Endothelial cell of umbilical vein (primary cell): ENCODE measurements at regions not wholly inside any gene's neighbourhood (a gene's known extent, or its start where the extent isn't known, plus 50 kb on each side); places are given as distances from the start of the nearest gene placed in this dataset.

Source experiments
- BruUV-seq: library from RNA; stranded (reverse); fragments of 400-500 nt; replicated peaks from 2 replicates; lab custom pipeline; 2021; lab: Mats Ljungman, UMichigan
- CTCF ChIA-PET: fragments of 300-600, 350-600 bp; sonication (Branson Sonifier 250); formaldehyde crosslinking; loops from one replicate; lab custom pipeline; 2021; ENCODE audit warnings: antibody characterized with exemption, inconsistent platforms; lab: Charles Lee
- POLR2A ChIA-PET: fragments of 300-600, 350-600 bp; sonication (Branson Sonifier 250); formaldehyde crosslinking; loops from one replicate; lab custom pipeline; 2021; ENCODE audit warnings: antibody characterized with exemption, inconsistent platforms; lab: Charles Lee
- DNase-seq: peaks from one replicate; pipeline ENCODE4 v3.0.0-alpha.2; 2011; ENCODE audit warnings: low read depth, low spot score
- FAIRE-seq: peaks from 2 replicates; lab custom pipeline; 2011; peaks lifted over from hg19 to GRCh38; lab: Jason Lieb, UNC
- H2AFZ ChIP-seq: 2 replicates; pipeline ENCODE4 v1.6.0; 2012; ENCODE audit warnings: low read depth, low read length, control low read depth, inconsistent platforms
- H3K27ac ChIP-seq: 2 replicates; pipeline ENCODE4 v1.5.1; 2011; ENCODE audit warnings: low read depth, mild to moderate bottlenecking, control low read depth, low read length, moderate library complexity; ENCODE audit not compliant: insufficient read depth
- H3K27me3 ChIP-seq, 2 experiments: 2 replicates each; pipeline versions ENCODE4 v1.6.0 to v1.6.1; 2011; ENCODE audit warnings: low read length in 2 of 2, mixed read lengths in 1 of 2; ENCODE audit not compliant: control insufficient read depth in 2 of 2, insufficient read depth in 2 of 2
- H3K36me3 ChIP-seq, 2 experiments: 2 replicates in 1 of 2; 3 replicates in 1 of 2; pipeline ENCODE4 v1.5.1; 2011; ENCODE audit warnings: low read length in 2 of 2, mild to moderate bottlenecking in 1 of 2, moderate library complexity in 1 of 2; ENCODE audit not compliant: control insufficient read depth in 2 of 2, insufficient read depth in 2 of 2; ENCODE audit errors: extremely low read depth in 1 of 2
- H3K4me1 ChIP-seq: 3 replicates; pipeline ENCODE4 v1.5.1; 2011; ENCODE audit warnings: mild to moderate bottlenecking, low read length; ENCODE audit not compliant: control insufficient read depth, insufficient read depth; ENCODE audit errors: extremely low read depth
- H3K4me2 ChIP-seq: 2 replicates; pipeline ENCODE4 v1.6.1; 2011; ENCODE audit warnings: low read length, control low read depth, mixed read lengths; ENCODE audit not compliant: insufficient read depth
- H3K4me3 ChIP-seq, 3 experiments: fragments of 200-600 bp in 1 of 3; sonication (generic), shearing (Covaris generic) in 1 of 3; replicated peaks in 1 of 3; 2 replicates each; pipeline ENCODE4 v1.5.1; 2011 to 2016; ENCODE audit warnings: control low read depth in 3 of 3, low read length in 3 of 3, mild to moderate bottlenecking in 2 of 3, inconsistent platforms in 1 of 3, low read depth in 1 of 3, moderate library complexity in 1 of 3; ENCODE audit not compliant: insufficient read depth in 1 of 3
- H3K79me2 ChIP-seq: 2 replicates; pipeline ENCODE4 v1.6.0; 2012; ENCODE audit warnings: low read length, inconsistent platforms; ENCODE audit not compliant: control insufficient read depth, insufficient read depth
- H3K9ac ChIP-seq: replicated peaks from 2 replicates; pipeline ENCODE3; 2011; ENCODE audit warnings: low read length, control low read depth; ENCODE audit not compliant: insufficient read depth; ENCODE audit errors: extremely low read depth
- H3K9me1 ChIP-seq: replicated peaks from 3 replicates; pipeline ENCODE4 v1.6.0; 2011; ENCODE audit warnings: mild to moderate bottlenecking, low read length; ENCODE audit not compliant: control insufficient read depth, insufficient read depth; ENCODE audit errors: extremely low read depth
- H3K9me3 ChIP-seq: replicated peaks from 2 replicates; pipeline ENCODE4 v1.5.1; 2012; ENCODE audit warnings: low read length, inconsistent platforms; ENCODE audit not compliant: control insufficient read depth, insufficient read depth
- H4K20me1 ChIP-seq: replicated peaks from 2 replicates; pipeline ENCODE3; 2011; ENCODE audit warnings: mild to moderate bottlenecking, low read length; ENCODE audit not compliant: control insufficient read depth, insufficient read depth; ENCODE audit errors: extremely low read depth
- EZH2 ChIP-seq: IDR thresholded peaks from 2 replicates; pipeline ENCODE4 v1.6.1; 2012; ENCODE audit warnings: borderline replicate concordance, low read depth, mild to moderate bottlenecking, moderate library complexity, low read length, inconsistent platforms; ENCODE audit not compliant: severe bottlenecking
- FOS ChIP-seq: IDR thresholded peaks from 2 replicates; pipeline ENCODE4 v1.6.1; 2011; ENCODE audit warnings: mild to moderate bottlenecking, low read length, moderate library complexity, borderline replicate concordance; ENCODE audit not compliant: insufficient read depth
- GATA2 ChIP-seq: IDR thresholded peaks from 2 replicates; pipeline ENCODE4 v1.7.0; 2011; ENCODE audit warnings: low read depth, mild to moderate bottlenecking, moderate library complexity, mixed read lengths, low read length; ENCODE audit not compliant: insufficient read length, insufficient read depth
- JUN ChIP-seq: IDR thresholded peaks from 2 replicates; pipeline ENCODE4 v1.6.1; 2011; ENCODE audit warnings: borderline replicate concordance, low read depth; ENCODE audit not compliant: insufficient read length, insufficient read depth
- MYC ChIP-seq: IDR thresholded peaks from one replicate; pipeline ENCODE4 v1.6.1; 2011; ENCODE audit warnings: mild to moderate bottlenecking, low read depth, low read length
- POLR2A ChIP-seq: IDR thresholded peaks from 2 replicates; pipeline ENCODE4 v1.6.1; 2012; ENCODE audit warnings: low read depth, mild to moderate bottlenecking, control low read depth, low read length
- POLR2AphosphoS5 ChIP-seq: IDR thresholded peaks from 2 replicates; pipeline ENCODE4 v1.6.1; 2012; ENCODE audit warnings: low read depth, mild to moderate bottlenecking, control low read depth, low read length, moderate library complexity; ENCODE audit not compliant: insufficient read depth
- dilution Hi-C: fragments of 300-500 bp; cut with MboI; formaldehyde crosslinking; loops from one replicate; pipeline ENCODE4 v1.15.0; 2019; ENCODE audit warnings: low sequenced_read_pairs; ENCODE audit not compliant: extremely low pct_ligation_motif_present
- intact Hi-C: fragments of 100-400 bp; cut with micrococcal nuclease; formaldehyde crosslinking; loops from one replicate; pipeline ENCODE4 v1.10.0; 2022
- TF ChIP-seq, protein P1 (sequence below), 2 donors: IDR thresholded peaks; 1 replicate in 1 of 2; 2 replicates in 1 of 2; pipeline ENCODE4 v1.5.1; 2011; ENCODE audit warnings: low read length in 2 of 2, mild to moderate bottlenecking in 2 of 2, moderate library complexity in 2 of 2, control low read depth in 1 of 2, inconsistent platforms in 1 of 2, low read depth in 1 of 2; ENCODE audit not compliant: insufficient read depth in 1 of 2; ENCODE audit errors: extremely low read depth in 1 of 2
- TF ChIP-seq, protein P2 (sequence below): IDR thresholded peaks from 2 replicates; pipeline ENCODE4 v1.6.1; 2011; ENCODE audit not compliant: insufficient read depth, insufficient read length

DNA sequence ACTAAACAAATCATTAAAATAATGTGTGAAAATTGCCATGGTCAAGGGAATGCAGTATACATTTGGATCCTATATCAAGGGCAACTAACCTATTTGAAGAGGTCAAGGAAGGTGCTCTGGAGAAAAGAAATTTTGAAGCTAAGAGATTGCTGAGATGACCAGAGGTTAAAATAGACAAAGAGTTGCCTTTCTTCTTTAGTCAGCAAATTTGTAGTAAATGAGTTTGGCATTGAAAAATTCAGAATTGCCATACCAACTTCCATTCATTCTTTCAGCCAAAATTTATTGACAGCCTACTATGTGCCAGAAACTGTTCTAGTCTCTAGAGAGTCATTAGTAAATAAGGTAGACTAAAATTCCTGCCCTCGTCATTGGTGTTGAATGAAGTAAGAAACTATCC is 396.2 kb downstream of the BCL11A start:
- intact Hi-C loops (no loop called here), dilution Hi-C loops (no loop called here)
- Histone ChIP-seq H2AFZ (no peak overlapping the region), H3K4me1 (no peaks in the 10 kb centered on the region), H3K27me3 (no peaks in the 10 kb centered on the region), H3K27ac (no peak overlapping the region), H3K9me3 (peaks cover 5% of the 10 kb centered on the region), H3K4me3 (no peak overlapping the region), H3K79me2 (no peaks in the 10 kb centered on the region), H4K20me1 (no peaks in the 10 kb centered on the region), H3K36me3 (no peaks in the 10 kb centered on the region), H3K4me2 (no peak overlapping the region), H3K9ac (no peak overlapping the region), H3K9me1 (no peaks in the 10 kb centered on the region)
- no peak for DNase-seq
- no TSS peak for BruUV-seq
- FAIRE-seq: no peak
- CTCF ChIA-PET: no interaction called here
- POLR2A ChIA-PET: no interaction called here
- TF ChIP-seq, protein P1, sequence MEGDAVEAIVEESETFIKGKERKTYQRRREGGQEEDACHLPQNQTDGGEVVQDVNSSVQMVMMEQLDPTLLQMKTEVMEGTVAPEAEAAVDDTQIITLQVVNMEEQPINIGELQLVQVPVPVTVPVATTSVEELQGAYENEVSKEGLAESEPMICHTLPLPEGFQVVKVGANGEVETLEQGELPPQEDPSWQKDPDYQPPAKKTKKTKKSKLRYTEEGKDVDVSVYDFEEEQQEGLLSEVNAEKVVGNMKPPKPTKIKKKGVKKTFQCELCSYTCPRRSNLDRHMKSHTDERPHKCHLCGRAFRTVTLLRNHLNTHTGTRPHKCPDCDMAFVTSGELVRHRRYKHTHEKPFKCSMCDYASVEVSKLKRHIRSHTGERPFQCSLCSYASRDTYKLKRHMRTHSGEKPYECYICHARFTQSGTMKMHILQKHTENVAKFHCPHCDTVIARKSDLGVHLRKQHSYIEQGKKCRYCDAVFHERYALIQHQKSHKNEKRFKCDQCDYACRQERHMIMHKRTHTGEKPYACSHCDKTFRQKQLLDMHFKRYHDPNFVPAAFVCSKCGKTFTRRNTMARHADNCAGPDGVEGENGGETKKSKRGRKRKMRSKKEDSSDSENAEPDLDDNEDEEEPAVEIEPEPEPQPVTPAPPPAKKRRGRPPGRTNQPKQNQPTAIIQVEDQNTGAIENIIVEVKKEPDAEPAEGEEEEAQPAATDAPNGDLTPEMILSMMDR (IDR thresholded peaks at IDR 0.05; ENCODE audit: extremely low read depth in 1 of 2, insufficient read depth in 1 of 2, low read depth in 1 of 2, low read length in 2 of 2): no peak
- TF ChIP-seq JUN (no peak), EZH2 (no peak), POLR2A (no peak)

DNA sequence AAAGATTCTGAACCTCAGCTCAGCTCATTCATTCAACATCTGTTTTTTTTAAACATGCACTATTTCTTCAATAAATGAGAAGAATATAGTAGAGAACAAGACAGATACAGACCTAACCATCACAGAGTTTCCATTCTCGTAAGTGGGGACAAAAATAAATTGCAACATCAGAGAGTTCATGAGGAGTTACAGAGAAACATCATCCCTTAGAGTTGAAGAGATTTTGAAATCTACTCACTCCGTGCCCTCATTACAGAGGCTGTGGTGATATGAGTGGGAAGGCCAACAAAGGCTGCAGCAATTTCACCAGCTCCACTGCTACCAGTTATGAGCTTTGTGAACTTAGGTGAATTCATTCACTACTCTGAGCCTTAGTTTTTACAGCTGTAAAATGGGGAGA is 399.3 kb downstream of the BCL11A start:
- no TSS peak for BruUV-seq
- intact Hi-C loops (loop anchor here (5.0 kb wide), 2 partner anchors 852 to 1392 kb away; no protein-coding TSS in a partner anchor), dilution Hi-C loops (no loop called here)
- Histone ChIP-seq H4K20me1 (no peaks in the 10 kb centered on the region), H3K36me3 (no peaks in the 10 kb centered on the region), H3K4me3 (no peak overlapping the region), H3K9me1 (no peaks in the 10 kb centered on the region), H2AFZ (no peak overlapping the region), H3K27me3 (no peaks in the 10 kb centered on the region), H3K9me3 (no peaks in the 10 kb centered on the region), H3K9ac (no peak overlapping the region), H3K4me1 (no peaks in the 10 kb centered on the region), H3K79me2 (no peaks in the 10 kb centered on the region), H3K27ac (no peak overlapping the region), H3K4me2 (no peak overlapping the region)
- CTCF ChIA-PET: interaction anchor here (1.1 kb wide), 1 partner anchor 14 kb away, joined by 3 read pairs; no protein-coding TSS in a partner anchor
- POLR2A ChIA-PET: no interaction called here
- TF ChIP-seq FOS (no peak), JUN (no peak), GATA2 (no peak), EZH2 (no peak), POLR2AphosphoS5 (no peak), MYC (no peak), POLR2A (no peak)
- TF ChIP-seq, protein P1 (IDR thresholded peaks at IDR 0.05; ENCODE audit: extremely low read depth in 1 of 2, insufficient read depth in 1 of 2, low read depth in 1 of 2, low read length in 2 of 2): no peak
- TF ChIP-seq, protein P2, sequence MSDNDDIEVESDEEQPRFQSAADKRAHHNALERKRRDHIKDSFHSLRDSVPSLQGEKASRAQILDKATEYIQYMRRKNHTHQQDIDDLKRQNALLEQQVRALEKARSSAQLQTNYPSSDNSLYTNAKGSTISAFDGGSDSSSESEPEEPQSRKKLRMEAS: no peak
- FAIRE-seq (no peak), DNase-seq (no peak)
